ENCODE measurements at regions not wholly inside any gene's neighbourhood (a gene's known extent, or its start where the extent isn't known, plus 50 kb on each side); places are given as distances from the start of the nearest gene placed in this dataset.

DNA sequence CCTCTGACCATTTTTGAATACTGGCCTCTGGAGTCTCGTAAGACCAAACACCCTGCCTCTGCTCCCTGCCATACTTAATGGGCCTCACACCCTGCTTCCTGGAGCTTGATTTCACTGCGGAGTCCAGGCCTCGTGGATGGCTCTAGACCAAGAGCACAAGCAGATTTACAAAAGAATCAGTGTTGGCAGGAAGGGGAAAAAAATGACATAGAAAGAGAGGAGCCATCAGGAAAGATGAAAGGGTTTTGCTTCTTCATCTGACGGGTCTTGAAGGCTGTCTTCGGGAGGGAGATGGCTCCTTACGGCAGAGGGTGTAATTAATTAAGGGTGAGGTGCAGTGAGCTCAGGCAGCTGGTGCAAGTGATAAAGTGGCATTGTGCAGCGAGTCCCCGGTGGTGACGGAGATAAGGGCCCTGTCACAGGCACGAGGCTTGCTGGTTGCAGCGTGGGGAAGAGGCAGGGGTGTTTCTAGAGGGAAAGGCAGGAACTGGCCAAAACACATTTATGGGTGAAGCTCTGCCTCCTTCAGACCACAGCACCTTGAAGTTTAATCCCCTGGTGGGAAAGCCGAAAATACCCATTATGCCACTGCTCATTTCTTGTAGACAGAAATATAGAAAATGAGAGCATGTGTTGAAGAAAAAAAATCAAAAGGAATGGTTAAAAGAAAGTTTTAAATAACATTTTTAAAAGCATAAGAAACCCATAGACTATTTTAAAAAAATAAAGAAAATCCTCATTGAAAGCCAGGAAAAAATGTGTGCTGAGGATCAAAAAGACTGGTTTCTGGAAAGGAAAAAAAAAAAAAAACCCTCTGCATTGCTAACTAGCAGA lies 128.6 kb upstream of the LRFN2 start:
- DNase-seq: no peak

DNA sequence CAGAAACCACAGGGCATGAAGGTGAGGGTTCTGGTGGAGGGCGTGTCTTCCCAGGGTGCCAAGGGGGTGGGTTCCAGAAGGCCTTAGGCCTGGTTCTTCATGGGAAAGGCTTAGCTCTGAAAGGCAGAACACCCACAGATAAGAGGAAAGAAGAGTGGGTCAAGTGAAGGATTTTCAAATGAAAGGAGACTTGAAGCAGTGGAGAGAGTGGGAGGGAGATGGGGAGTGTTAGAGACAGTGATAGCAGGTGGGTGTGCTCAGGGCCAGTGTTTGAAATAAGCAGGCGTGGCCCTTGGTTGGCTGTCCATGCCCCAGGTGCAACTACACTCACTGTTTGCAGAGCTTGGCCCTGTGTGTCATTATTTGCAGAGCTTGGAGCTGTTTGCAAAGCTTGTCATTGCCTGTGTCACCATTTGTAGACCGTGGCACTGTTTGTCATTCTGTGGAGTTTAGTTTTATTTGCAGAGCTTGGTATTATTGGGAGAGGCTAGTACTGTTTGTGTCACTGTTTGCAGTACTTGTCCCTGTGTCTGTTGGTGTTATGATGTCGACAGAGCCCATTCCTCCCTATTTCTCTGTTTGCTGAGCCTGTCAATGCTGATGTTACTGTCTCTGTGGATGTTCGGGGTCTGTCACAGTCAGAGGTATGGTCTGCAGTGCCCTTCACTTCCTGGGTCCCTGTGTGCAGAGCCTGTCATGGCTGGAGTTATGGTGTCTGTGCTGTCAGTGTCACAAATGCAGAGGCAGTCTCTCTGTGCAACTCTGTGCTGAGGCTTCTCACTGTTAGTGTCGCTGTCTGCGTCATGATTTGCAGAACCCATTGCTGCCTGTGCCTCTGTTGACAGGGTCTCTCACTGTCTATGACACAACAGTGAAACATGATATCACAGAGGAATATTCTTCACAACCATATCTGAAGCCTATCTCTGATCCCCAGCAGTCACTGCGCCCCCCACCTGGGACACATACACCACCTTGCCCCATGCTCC lies 127.7 kb upstream of the LRFN2 start:
- no peak for DNase-seq

DNA sequence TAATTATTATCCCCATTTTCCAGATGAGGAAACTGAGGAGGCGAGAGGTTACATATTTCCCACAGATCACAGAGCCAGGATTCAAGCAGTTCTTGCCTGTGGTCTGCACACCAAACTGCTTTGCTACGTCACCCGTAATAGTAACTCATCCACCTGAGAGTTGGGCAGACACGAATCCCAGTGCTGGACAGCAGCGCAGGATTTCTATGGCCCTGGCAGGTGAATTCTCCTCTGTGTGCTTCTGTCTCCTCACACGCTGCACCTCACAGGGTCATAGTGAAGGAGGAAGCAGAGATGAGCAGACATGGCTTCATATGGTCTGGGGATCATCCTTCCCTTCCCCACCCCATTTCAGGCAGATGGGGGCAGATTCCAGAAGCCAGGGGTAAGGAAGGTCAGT lies 127.0 kb upstream of the LRFN2 start:
- no peak for DNase-seq

DNA sequence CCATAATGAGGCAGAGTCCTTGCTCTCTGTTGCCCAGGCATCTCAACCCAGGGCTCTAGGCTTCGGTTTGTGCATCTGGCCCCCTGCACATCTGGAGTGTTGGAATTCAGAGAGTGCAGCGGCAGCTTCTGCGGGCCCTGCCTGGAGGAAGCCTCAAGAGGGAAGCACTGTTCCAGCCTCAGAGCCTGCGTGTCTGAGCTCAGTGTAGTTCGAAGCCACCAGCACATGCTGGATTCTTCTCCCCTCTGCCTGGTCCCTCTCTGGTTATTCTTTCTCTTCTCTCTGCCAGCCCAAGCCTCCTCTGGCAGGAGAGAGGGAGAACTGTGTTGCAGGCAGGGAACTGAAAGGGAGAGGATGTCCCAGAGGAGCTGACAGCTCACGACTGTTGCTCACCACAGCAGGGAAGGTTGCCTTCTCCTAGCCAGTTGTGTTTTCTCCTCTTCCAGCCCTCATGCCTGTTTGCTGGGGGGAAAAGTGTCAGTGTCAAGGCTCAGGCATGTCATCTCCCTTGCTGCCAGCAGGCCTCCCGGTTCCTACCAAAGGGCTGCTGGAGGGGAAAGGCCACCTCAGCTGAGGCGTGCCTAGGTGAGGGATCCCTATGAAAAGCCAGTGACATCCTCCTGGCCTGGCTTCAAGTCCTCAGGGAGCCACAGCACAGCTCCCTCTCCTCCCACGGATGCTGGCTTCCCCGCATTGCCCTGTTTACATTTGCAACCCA lies 126.0 kb upstream of the LRFN2 start:
- no peak for DNase-seq

DNA sequence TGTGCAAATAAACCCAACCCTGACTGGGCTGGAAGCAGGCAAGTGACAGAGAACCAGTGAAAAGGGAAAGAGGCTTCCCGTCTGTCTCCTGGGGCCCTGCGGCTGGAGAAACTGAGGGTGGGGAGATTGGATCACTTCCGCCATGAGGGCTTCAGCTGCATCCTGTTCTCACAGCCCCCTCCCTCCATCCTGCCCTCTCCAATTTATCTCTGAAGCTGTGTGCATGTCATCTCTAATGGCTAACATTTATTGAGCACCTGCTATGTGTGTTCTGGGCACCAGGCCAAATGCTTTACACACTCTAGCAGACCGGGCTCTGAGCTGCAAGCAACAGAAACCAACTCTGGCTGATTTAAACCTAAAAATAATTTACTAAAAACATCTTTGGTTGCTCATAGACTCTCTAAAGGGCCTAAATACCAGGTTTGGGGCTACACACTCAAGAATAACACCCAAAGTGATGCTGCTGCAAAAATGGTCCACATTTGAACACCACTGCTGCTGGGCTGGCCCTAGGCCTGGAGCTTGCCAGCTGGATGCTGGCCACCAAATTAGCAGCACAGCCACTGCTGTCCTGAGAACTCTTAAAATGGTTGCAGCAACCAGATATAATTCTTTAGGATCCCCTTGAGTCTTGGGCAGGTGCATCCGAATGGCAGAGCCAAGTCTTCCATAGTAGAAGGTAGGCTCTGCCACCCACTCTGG lies 123.6 kb upstream of the LRFN2 start:
- no peak for DNase-seq

DNA sequence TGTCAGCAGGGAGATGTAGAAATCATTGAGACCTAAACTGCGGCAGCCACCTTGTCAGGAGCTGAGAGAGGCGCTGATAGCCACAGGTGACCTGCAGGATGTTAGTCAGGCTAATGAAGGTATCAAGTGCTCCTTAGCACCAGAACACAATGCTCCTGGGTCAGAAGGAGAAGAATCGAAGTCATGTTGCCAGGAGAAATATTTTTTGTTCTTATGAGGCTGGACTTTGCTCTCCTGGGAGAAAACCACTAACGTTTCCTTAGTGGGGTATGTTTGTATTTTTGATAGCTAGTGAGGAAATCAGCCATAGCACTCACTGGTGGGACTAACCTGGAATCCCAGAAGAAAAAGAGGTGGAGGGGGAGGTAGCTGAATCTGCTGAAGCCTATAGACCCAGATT lies 120.9 kb upstream of the LRFN2 start:
- DNase-seq: no peak

DNA sequence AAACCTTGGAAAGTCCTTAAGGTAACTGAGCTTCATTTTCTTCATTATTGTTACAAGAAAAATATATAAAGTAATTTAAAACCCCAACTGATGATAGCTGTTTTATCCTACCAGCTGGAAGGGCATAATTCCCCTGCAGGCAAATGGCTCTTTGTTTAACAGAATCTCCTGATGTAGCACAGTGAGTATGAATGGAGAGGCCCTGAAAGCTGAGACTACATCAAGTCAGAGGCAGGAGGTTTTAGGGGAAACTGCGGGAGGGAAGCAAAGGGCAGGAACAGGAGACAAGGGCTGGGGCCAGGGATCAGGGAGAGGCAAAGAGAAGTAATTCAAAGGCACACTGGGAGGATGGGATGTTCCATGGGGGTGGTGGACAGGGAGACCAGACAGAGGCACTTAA lies 119.0 kb upstream of the LRFN2 start:
- no peak for DNase-seq

DNA sequence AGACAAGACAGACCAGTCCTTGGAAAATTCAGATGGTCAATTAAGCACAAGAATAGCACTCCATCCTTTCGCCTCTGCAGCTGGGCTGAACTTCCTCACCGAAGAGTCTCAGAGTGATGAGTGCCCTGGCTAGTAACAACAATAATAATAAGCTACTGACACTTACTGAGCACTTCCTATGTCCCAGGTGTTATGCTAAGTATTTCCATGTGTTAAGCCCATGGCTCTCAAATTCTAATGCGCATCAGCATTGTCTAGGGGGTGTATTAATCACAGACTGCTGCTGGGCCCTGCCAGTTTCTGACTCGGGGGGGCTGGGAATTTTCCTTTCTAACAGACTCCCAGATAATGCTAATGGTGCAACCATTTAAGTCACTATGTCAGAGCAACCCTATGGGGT lies 118.2 kb upstream of the LRFN2 start:
- DNase-seq: no peak

DNA sequence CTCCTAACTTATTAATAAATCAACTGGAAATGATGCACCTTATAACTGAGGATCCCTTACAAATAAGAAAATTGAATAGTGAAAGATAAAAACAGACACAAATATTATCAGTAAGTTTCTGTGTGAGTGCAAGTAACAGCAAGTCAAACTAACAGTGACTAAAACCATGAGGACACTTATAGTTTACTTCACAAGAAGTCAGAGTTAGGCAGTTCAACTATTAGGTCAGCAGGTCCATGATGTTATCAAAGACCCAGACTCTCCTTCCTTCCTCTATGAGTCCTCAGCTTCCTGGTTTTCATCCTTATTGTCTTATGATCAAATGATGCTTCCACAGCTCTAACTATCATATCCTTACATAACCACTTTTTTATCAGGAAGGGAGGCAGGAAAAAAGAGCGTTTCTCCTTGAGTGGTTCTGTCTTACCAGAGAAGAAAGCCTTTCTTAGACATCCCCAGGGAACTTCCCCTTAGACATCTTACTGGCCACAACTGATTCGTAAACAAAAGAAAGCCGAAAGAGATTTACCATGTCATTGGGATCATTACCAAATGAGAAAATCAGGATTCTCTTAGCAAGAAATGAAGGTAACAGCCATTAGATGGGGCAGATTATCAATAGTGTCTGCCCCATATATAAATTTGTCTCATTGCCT lies 114.3 kb upstream of the LRFN2 start:
- DNase-seq: no peak

DNA sequence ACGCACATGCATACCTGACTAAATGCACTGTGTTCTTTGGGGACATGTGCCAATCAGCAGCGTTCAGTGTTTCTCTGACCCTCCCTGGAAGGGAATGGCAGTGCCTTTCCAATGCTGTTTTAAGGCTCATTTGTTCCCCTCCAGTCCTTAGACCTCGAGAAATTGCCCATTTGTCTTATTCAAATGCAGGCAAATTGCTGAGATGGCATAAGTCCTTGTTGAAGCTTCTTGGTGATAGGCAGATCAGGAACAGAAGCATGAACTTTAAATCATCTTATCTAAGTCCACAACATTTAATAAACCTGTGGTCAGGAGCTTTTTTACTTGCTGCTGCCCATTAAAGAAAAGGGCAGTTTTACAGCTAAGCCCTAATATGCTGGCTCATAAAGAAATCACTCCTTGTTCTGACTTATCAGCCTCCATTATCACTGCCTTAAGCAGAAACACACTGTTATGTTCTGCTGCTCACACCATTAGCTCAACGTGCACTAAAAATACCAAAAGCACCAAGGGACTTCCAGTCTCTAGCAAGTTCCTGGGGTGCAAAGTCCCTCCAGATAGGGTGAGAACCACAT lies 112.9 kb upstream of the LRFN2 start:
- no peak for DNase-seq

DNA sequence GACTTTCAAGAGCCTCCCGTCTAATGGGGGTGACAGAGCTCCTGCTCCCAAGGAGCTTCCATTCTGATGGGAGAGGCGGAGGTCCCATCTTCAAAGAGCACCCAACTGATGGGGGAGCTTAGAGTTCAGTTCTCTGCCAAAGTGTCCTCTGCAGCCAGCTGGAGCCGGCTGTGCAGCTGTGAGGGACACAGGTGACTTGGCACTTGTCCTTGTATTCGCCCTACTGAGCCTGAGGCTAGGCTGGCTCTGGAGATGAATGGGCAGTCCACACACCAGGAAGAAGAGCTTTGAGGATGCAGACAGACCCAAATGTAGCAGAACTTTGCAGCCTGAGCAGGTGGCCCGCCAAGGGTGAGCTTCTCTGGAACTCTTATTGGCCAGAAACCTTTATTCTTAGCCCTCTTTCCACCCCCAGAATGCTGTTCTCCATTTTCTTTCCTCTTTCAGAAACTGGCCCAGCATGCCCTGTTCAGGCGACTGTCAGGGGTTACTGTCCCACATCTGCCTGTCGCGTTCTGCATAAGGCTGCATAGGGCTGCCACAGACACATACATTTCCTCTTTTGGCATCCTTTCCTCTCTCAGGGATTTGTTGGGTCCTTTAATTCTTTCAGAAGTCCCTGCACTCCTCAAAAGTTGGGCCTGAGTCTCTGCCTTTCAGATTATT lies 108.7 kb upstream of the LRFN2 start:
- no peak for DNase-seq

DNA sequence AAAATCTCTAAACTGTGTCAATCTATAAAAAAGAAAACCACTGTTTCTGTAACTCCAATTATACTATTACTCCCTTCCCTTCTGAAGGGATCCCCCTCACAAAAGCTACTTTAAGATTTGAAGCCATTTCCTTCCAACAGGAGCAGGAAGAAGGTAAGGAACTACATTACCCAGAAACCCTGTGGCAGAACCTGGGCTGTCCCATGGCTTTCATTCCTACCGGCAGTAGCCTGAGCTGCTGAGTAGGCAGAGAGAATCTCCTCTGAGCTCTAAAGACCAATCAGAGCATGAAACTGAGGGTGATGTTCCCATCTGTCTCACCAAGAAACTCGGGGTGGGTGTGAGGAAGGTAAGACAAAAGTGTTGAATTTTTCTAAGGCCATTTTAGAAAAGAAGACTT lies 108.0 kb upstream of the LRFN2 start:
- no peak for DNase-seq

DNA sequence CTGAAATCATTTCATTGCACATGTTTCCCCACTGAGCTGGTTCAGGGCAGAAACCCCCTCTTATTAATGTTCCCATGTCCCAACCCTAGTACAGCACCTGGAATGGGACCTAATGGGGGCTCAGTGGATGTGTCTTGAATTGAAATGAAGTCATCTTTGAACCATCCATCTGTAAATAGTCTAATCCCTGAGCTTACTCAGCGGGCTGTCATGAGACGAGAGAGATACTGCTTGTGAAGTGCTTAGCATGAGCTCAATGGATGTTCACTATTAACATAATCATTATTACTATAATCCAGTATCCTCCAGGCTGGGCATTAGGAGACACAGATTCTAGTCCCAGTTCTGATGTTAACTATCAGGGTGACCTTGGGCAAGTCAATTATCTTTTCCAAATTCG lies 106.6 kb upstream of the LRFN2 start:
- DNase-seq: no peak

DNA sequence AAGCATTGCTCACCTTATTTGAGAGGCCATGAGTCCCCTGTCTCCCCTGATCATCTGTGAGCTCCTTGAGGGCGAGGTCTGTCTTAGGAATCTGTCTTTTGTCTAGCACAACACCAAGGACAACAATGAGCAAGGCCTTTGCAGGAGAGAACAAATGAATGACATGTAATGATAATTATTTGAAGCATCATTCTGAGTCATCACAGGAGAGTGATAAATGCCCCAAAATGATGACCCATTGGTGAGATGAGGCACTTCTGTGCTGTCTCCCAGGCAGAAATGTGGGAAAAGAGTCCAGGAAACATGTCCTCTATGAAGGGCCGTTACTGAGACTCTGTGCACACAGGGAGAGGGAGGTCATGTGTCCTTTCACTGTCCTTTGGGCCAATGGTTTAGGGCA lies 105.2 kb upstream of the LRFN2 start:
- DNase-seq: no peak

DNA sequence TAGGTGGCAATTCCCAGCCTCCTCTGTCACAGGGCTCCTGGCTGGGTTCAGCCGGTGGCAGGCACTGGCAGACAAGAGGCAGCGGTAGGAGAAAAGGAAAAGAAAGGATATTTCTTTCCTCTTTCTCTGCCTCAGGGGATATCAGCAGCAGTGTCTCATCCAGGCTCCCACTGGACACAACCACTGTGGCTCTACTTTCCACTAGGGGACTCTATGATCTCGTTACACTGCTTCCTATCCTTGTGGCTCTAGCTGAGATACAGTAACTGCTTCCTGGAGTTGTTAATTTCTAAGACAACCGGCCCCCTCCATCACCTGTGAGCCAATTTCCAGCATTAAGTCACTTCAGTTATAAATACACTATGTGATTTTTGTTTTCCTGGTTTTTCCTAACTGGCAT lies 102.0 kb upstream of the LRFN2 start:
- no peak for DNase-seq

DNA sequence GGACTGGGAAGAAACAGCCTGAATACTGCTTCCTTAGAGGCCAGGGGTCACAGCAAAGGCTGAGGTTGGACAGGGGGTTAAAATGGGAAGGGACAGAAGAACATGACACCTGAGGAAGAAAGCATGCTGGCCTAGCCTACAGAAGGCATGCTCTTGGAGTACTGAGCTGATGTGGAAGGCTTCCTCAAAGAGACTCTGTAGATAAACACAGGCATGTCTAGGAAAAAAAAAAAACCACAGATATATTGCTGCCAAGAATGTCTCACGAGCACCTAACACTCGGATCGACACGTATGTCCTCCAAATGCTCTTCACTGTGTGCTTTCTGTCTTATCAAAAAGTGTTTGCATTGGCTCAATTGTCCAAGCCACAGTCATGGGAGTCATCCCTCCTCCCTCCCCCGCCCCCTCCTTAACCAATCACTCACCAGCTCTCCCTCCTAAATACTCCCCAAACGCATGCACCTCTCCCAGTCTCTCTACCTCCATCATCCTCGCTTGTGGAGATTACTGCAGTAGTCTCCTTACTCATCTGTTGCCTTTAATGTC lies 101.1 kb upstream of the LRFN2 start:
- DNase-seq: no peak

DNA sequence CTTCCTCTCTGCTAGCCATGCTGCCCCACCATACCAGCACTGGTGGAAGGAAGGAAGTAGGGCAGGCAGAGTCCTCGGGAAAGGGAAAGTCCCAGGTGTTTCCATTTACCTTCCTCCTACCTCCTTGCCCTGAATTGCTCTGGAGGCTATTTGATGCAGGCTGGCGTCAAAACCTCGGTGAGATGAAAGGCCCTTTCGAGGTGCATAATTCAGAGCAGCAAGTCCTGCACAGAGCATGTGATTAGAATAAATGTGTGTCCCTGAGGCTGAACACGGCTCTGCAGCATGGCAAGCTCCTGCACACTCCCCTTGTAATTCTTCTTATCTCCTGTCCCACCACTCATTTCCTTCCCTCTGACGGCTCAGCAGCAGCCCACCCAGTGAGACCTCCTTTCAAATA lies 98.7 kb upstream of the LRFN2 start:
- no peak for DNase-seq

DNA sequence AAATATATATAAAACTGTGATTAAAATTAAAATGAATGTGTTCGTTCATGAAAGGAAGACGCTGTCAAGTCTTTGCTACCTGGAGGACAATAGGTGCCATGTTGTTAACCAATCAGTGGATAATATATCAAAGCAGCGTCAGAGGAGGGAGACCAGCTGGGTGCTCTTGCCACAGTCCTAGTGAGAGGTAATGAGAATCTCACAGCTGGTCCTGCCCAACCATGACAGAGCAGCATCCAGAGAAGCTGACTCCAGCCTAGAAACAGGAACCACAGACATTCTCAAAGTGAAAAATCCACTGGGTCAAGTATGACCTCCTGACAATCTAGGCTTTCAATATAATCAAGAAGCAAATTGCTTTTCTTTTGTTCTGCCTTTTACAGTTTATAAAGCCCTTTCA lies 94.5 kb upstream of the LRFN2 start:
- no peak for DNase-seq

DNA sequence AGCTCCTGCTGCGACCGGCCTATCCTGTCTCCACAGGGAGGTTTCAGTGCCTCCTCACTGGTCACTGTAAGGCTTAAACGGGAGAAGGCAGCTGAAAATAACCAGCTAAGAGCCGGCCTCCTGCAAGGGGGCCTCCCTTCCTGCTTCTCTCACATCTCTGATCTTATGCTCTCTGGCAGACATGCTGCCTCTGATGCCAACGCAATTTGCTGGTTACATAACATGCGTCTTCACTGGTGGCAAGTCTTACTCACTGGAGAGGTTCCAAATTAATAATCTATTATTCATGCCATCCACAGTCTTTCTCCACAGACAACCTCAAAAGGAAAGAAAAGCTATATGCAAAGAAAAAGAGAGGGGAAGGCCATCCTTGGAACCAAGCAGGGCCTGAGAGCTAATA lies 91.8 kb upstream of the LRFN2 start:
- no peak for DNase-seq

DNA sequence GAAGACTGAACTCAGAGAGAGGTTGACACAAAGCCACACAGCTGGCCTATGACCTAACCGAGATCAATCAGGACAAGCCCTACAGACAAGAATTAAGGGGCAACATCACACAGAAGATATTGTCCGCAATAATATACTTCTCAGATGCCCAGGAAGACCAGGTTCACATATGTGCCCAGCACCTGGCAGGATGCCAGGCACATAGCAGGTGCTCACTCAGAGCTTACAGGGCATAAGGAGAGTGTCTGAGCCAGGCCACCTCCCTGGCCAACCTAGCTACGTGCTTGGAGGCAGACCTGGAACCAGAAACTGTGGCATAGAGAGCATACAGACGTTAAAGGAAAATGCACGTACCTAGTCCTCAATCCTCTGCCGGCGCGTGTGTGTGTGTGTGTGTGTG lies 87.0 kb upstream of the LRFN2 start:
- no peak for DNase-seq

DNA sequence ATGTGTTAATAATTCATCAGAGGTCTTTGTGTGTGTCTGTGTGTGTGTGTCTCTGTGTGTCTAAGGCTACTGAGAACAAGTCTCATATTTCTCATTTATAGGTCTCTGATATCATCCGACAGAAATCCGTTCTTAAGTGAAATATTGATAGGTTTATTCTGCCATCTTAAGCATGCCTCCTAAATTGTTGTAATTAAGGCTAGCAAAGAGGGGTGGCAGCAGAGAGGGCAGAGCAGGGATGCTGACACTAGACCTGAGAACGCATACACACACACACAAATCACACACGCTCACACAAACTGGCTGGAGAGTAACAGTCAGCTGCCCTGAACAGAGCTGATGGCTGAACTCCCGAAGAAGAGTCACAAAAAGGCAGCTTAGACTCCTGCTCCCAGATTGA lies 84.9 kb upstream of the LRFN2 start:
- no peak for DNase-seq
